ENCODE measurements at regions not wholly inside any gene's neighbourhood (a gene's known extent, or its start where the extent isn't known, plus 50 kb on each side); places are given as distances from the start of the nearest gene placed in this dataset.
"Not testable (repeated sequence)": the region's sequence is repeated elsewhere in the genome, so short reads cannot be mapped to it uniquely, and the experiment has no call there.

- no peak overlapping the region for H3K4me3 ChIP-seq (ENCODE audit: low read depth, low read length)
- no peak for TF ChIP-seq CTCF (conservative IDR thresholded peaks at IDR 0.05; ENCODE audit: low read depth, low read length)
- peak; percentile 42 for DNase-seq (ENCODE audit: low read depth)
These were observed 507.2 kb downstream of the TNS3 start for GRCh38 chr7:47074702-47075153.

- no peak for DNase-seq (ENCODE audit: low read depth)
- no peak for TF ChIP-seq CTCF (conservative IDR thresholded peaks at IDR 0.05; ENCODE audit: low read depth, low read length)
- no peak overlapping the region for H3K4me3 ChIP-seq (ENCODE audit: low read depth, low read length)
These were observed 508.6 kb downstream of the TNS3 start for GRCh38 chr7:47073284-47073683.

GRCh38 chr7:47071866-47072265 is 510.0 kb downstream of the TNS3 start:
- DNase-seq (ENCODE audit: low read depth) = no peak
- TF ChIP-seq CTCF (conservative IDR thresholded peaks at IDR 0.05; ENCODE audit: low read depth, low read length) = no peak
- no peak overlapping the region for H3K4me3 ChIP-seq (ENCODE audit: low read depth, low read length)

GRCh38 chr7:47069385-47070076 is 512.4 kb downstream of the TNS3 start:
- no peak for DNase-seq (ENCODE audit: low read depth)
- no peak for TF ChIP-seq CTCF (conservative IDR thresholded peaks at IDR 0.05; ENCODE audit: low read depth, low read length)
- no peak overlapping the region for H3K4me3 ChIP-seq (ENCODE audit: low read depth, low read length)

- H3K4me3 ChIP-seq (ENCODE audit: low read depth, low read length) = no peak overlapping the region
- no peak for DNase-seq (ENCODE audit: low read depth)
- no peak for TF ChIP-seq CTCF (conservative IDR thresholded peaks at IDR 0.05; ENCODE audit: low read depth, low read length)
These were observed 514.8 kb downstream of the TNS3 start for GRCh38 chr7:47066976-47067614.

GRCh38 chr7:47056731-47057130 is 525.2 kb downstream of the TNS3 start:
- no peak for DNase-seq (ENCODE audit: low read depth)
- no peak for TF ChIP-seq CTCF (conservative IDR thresholded peaks at IDR 0.05; ENCODE audit: low read depth, low read length)
- H3K4me3 ChIP-seq (ENCODE audit: low read depth, low read length) = no peak overlapping the region

GRCh38 chr7:47052541-47053208 is 529.2 kb downstream of the TNS3 start:
- not testable (repeated sequence) for DNase-seq (ENCODE audit: low read depth)
- peak overlapping the region; percentile 52 for H3K4me3 ChIP-seq (ENCODE audit: low read depth, low read length)
